IMR-90 (cell line): ENCODE measurements at regions not wholly inside any gene's neighbourhood (a gene's known extent, or its start where the extent isn't known, plus 50 kb on each side); places are given as distances from the start of the nearest gene placed in this dataset.

Experiments
- ATAC-seq: fragments of 200-7000 bp; cut with Tn5 transposase; 2 replicates; pipeline ENCODE4 v1.9.1; 2020; ENCODE audit warnings: low read depth, mild to moderate bottlenecking, moderate library complexity
- BruUV-seq: library from RNA; stranded (reverse); fragments of 400-500 nt; replicated peaks from 2 replicates; lab custom pipeline; 2021; lab: Mats Ljungman, UMichigan
- CTCF ChIA-PET: fragments of 300-600 bp; formaldehyde crosslinking; extraction: SDS; loops from one replicate; lab custom pipeline; 2021; ENCODE audit warnings: antibody characterized with exemption; lab: Yijun Ruan, JAX
- POLR2A ChIA-PET: fragments of 300-600 bp; sonication (Branson Sonifier 250); formaldehyde crosslinking; loops from one replicate; lab custom pipeline; 2022; ENCODE audit warnings: antibody characterized with exemption; ENCODE audit not compliant: unreplicated experiment; lab: Charles Lee
- DNase-seq: peaks from one replicate; pipeline ENCODE4 v3.0.0; 2013
- H2AFZ ChIP-seq: replicated peaks from 2 replicates; pipeline ENCODE3; 2013; ENCODE audit warnings: low read length, mild to moderate bottlenecking; ENCODE audit not compliant: poor library complexity
- H2AK5ac ChIP-seq: 2 replicates; pipeline ENCODE4 v1.6.1; 2013; ENCODE audit warnings: low read depth, low read length, inconsistent platforms
- H2AK9ac ChIP-seq: replicated peaks from 2 replicates; pipeline ENCODE3; 2013; ENCODE audit warnings: mild to moderate bottlenecking, low read depth, low read length, moderate library complexity; ENCODE audit not compliant: poor library complexity
- H2BK120ac ChIP-seq: 2 replicates; pipeline ENCODE4 v1.6.1; 2013; ENCODE audit warnings: low read depth, low read length, inconsistent platforms
- H2BK15ac ChIP-seq: 3 replicates; pipeline ENCODE4 v1.6.1; 2013; ENCODE audit warnings: low read depth, low read length, inconsistent platforms
- H2BK20ac ChIP-seq: 2 replicates; pipeline ENCODE4 v1.6.1; 2013; ENCODE audit warnings: low read depth, mild to moderate bottlenecking, inconsistent platforms, low read length, moderate library complexity
- H2BK5ac ChIP-seq: 2 replicates; pipeline ENCODE4 v1.6.1; 2013; ENCODE audit warnings: mild to moderate bottlenecking, low read depth, low read length, inconsistent platforms; ENCODE audit not compliant: poor library complexity, severe bottlenecking
- H3K14ac ChIP-seq: replicated peaks from 2 replicates; pipeline ENCODE4 v1.6.1; 2013; ENCODE audit warnings: low read depth, low read length, inconsistent platforms
- H3K18ac ChIP-seq: 2 replicates; pipeline ENCODE4 v1.6.1; 2013; ENCODE audit warnings: low read depth, low read length, control low read depth
- H3K23ac ChIP-seq: 2 replicates; pipeline ENCODE4 v1.6.1; 2013; ENCODE audit warnings: low read depth, low read length, inconsistent platforms
- H3K27ac ChIP-seq: 2 replicates; pipeline ENCODE4 v1.5.1; 2013; ENCODE audit warnings: mild to moderate bottlenecking, control low read depth, low read length; ENCODE audit not compliant: insufficient read depth
- H3K27me3 ChIP-seq: 2 replicates; pipeline ENCODE4 v1.6.1; 2013; ENCODE audit warnings: low read length; ENCODE audit not compliant: control insufficient read depth, insufficient read depth
- H3K36me3 ChIP-seq: 2 replicates; pipeline ENCODE4 v1.6.1; 2013; ENCODE audit warnings: low read length, mixed read lengths; ENCODE audit not compliant: control insufficient read depth, insufficient read depth
- H3K4ac ChIP-seq: 2 replicates; pipeline ENCODE4 v1.6.1; 2013; ENCODE audit warnings: low read depth, low read length, inconsistent platforms
- H3K4me1 ChIP-seq: 2 replicates; pipeline ENCODE4 v1.6.1; 2013; ENCODE audit warnings: low read length, mixed read lengths; ENCODE audit not compliant: control insufficient read depth, insufficient read depth
- H3K4me2 ChIP-seq: 2 replicates; pipeline ENCODE4 v1.6.1; 2013; ENCODE audit warnings: low read depth, mild to moderate bottlenecking, control low read depth, low read length, moderate library complexity
- H3K4me3 ChIP-seq: 2 replicates; pipeline ENCODE4 v1.5.1; 2013; ENCODE audit warnings: low read depth, mild to moderate bottlenecking, control low read depth, low read length, moderate library complexity; ENCODE audit not compliant: insufficient read depth
- H3K56ac ChIP-seq: 2 replicates; pipeline ENCODE4 v1.6.1; 2013; ENCODE audit warnings: low read length, inconsistent platforms; ENCODE audit not compliant: insufficient read depth; ENCODE audit errors: extremely low read depth
- H3K79me1 ChIP-seq, 2 experiments: 2 replicates each; pipeline ENCODE4 v1.6.1; 2013; ENCODE audit warnings: low read length in 2 of 2, inconsistent platforms in 1 of 2, low read depth in 1 of 2
- H3K9ac ChIP-seq: 2 replicates; pipeline ENCODE4 v1.6.1; 2013; ENCODE audit warnings: low read depth, low read length, control low read depth
- H3K9me1 ChIP-seq: 2 replicates; pipeline ENCODE4 v1.6.1; 2013; ENCODE audit warnings: low read length, inconsistent platforms; ENCODE audit not compliant: insufficient read depth
- H3K9me3 ChIP-seq: 2 replicates; pipeline ENCODE4 v1.6.1; 2013; ENCODE audit warnings: low read length; ENCODE audit not compliant: control insufficient read depth, insufficient read depth
- H4K20me1 ChIP-seq: 2 replicates; pipeline ENCODE4 v1.6.1; 2013; ENCODE audit warnings: low read length, inconsistent platforms; ENCODE audit not compliant: insufficient read depth
- H4K5ac ChIP-seq: 2 replicates; pipeline ENCODE4 v1.6.1; 2013; ENCODE audit warnings: mild to moderate bottlenecking, low read depth, low read length, control low read depth
- H4K8ac ChIP-seq, 2 experiments: 2 replicates each; pipeline ENCODE4 v1.6.1; 2013; ENCODE audit warnings: low read depth in 2 of 2, low read length in 2 of 2, control low read depth in 1 of 2, inconsistent platforms in 1 of 2
- H4K91ac ChIP-seq: 2 replicates; pipeline ENCODE4 v1.6.1; 2013; ENCODE audit warnings: low read depth, low read length, inconsistent platforms; ENCODE audit not compliant: insufficient read depth
- BHLHE40 ChIP-seq: fragments of 150-350 bp; IDR thresholded peaks from 2 replicates; pipeline ENCODE4 v1.6.1; 2016; ENCODE audit warnings: mild to moderate bottlenecking, low read depth, low read length
- CEBPB ChIP-seq: IDR thresholded peaks from 2 replicates; pipeline ENCODE4 v1.6.1; 2012; ENCODE audit warnings: low read depth, low read length, improper control_type of control experiment
- ELK1 ChIP-seq: fragments of 150-350 bp; IDR thresholded peaks from 2 replicates; pipeline ENCODE4 v1.6.1; 2016; ENCODE audit warnings: low read depth, mild to moderate bottlenecking, low read length, moderate library complexity, borderline replicate concordance
- WGBS, 2 experiments: methylation state at CpG; one replicate each; pipeline versions ENCODE4 v1.1.5 to v1.1.7; 2013; ENCODE audit warnings: missing lambda C conversion rate in 2 of 2; ENCODE audit not compliant: insufficient read length in 1 of 2; ENCODE audit errors: extremely low coverage in 2 of 2; 5-methylcytosine and 5-hydroxymethylcytosine counted together
- dilution Hi-C: fragments of 300-500 bp; cut with HindIII; formaldehyde crosslinking; loops from one replicate; pipeline ENCODE4 v1.14.3; 2018; ENCODE audit warnings: low sequenced_read_pairs; ENCODE audit not compliant: unreplicated experiment
- in situ Hi-C: fragments of 300-500 bp; cut with MboI; formaldehyde crosslinking; loops from 3 replicates; pipeline ENCODE4 v1.14.3; 2019; ENCODE audit warnings: low sequenced_read_pairs, inconsistent platforms, mixed read lengths
- intact Hi-C: fragments of 100-400 bp; cut with micrococcal nuclease; formaldehyde crosslinking; loops from 2 replicates; pipeline ENCODE4 v1.10.0; 2022

DNA sequence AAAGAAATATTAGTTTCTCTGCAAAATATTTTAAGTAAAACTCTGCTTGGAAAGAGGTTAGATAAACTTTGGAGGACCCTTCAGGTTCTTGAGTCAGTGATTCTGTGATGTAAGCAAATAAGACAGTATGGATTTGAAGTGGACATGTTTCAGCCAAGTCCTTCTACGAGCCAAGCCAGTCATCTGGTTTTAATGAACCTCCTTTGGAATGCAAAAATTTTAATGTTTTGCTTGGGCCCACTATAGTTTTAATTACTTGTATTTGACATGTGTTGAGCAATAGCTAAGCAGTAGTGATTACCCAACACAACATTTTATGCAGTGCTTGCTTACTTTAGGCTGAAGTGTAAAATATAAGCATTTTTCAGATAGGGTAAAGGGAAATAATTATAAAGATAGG, 296.3 kb upstream of the SEMA3D start:
- Histone ChIP-seq H3K4me3 (no peak overlapping the region), H3K27me3 (no peaks in the 10 kb centered on the region), H2BK5ac (no peak overlapping the region), H3K18ac (no peak overlapping the region), H3K27ac (no peak overlapping the region), H3K56ac (no peak overlapping the region), H2AK9ac (no peak overlapping the region), H3K14ac (no peak overlapping the region), H4K5ac (no peak overlapping the region), H3K36me3 (no peaks in the 10 kb centered on the region), H3K9ac (no peak overlapping the region), H2BK20ac (no peak overlapping the region), H2AFZ (no peak overlapping the region), H3K23ac (no peak overlapping the region), H3K79me1 (no peaks in the 10 kb centered on the region), H3K9me1 (no peaks in the 10 kb centered on the region), H3K4me2 (no peak overlapping the region), H4K91ac (no peak overlapping the region), H2BK120ac (no peak overlapping the region), H3K9me3 (no peaks in the 10 kb centered on the region), H2AK5ac (no peak overlapping the region), H4K20me1 (no peaks in the 10 kb centered on the region), H3K4me1 (no peaks in the 10 kb centered on the region; the same call in 1 of the 2 replicates), H3K4ac (no peak overlapping the region), H4K8ac (no peak overlapping the region), H2BK15ac (no peak overlapping the region)
- TF ChIP-seq CEBPB (peak; percentile 92), BHLHE40 (no peak), ELK1 (no peak)
- no CpG with 5 or more reads among the region's 1 CpG for WGBS, 2 experiments
- dilution Hi-C loops = no loop called here
- ATAC-seq (peak; percentile 79), DNase-seq (peak; percentile 77)
- BruUV-seq = no TSS peak
- intact Hi-C loops = no loop called here
- POLR2A ChIA-PET = no interaction called here
- CTCF ChIA-PET = interaction anchor here (0.7 kb wide), 1 partner anchor 33 kb away, joined by 3 read pairs; no protein-coding TSS in a partner anchor
- in situ Hi-C loops = no loop called here
